CD4-positive, alpha-beta memory T cell (primary cell): ENCODE measurements at regions not wholly inside any gene's neighbourhood (a gene's known extent, or its start where the extent isn't known, plus 50 kb on each side); places are given as distances from the start of the nearest gene placed in this dataset.

Experiments
- CTCF ChIA-PET: fragments of 350-600 bp; sonication (Branson Sonifier 250); formaldehyde crosslinking; loops from one replicate; lab custom pipeline; 2021; ENCODE audit warnings: inconsistent platforms; ENCODE audit not compliant: partially characterized antibody; lab: Charles Lee
- POLR2A ChIA-PET: fragments of 350-600 bp; sonication (Branson Sonifier 250); formaldehyde crosslinking; loops from one replicate; lab custom pipeline; 2021; ENCODE audit not compliant: partially characterized antibody; lab: Charles Lee
- DNase-seq, 5 donors: peaks; one replicate each; pipeline versions ENCODE4 v3.0.0 to v3.0.0-alpha.2; 2020 to 2022; ENCODE audit warnings: mixed read lengths in 1 of 5
- H3K27ac ChIP-seq: one replicate; pipeline ENCODE4 v1.7.0; 2013; ENCODE audit warnings: low read depth, low read length
- H3K27me3 ChIP-seq: 2 replicates; pipeline ENCODE4 v1.7.0; 2013; ENCODE audit warnings: mild to moderate bottlenecking, low read length, moderate library complexity; ENCODE audit not compliant: insufficient read depth
- H3K36me3 ChIP-seq: 2 replicates; pipeline ENCODE4 v1.7.0; 2013; ENCODE audit warnings: mild to moderate bottlenecking, low read length, moderate library complexity; ENCODE audit not compliant: insufficient read depth
- H3K4me1 ChIP-seq: 2 replicates; pipeline ENCODE4 v1.7.0; 2013; ENCODE audit warnings: mild to moderate bottlenecking, low read length, moderate library complexity; ENCODE audit not compliant: insufficient read depth
- H3K4me3 ChIP-seq, 2 donors: one replicate each; pipeline ENCODE4 v1.7.0; 2013; ENCODE audit warnings: low read length in 2 of 2, mild to moderate bottlenecking in 1 of 2
- H3K9me3 ChIP-seq, 2 donors: one replicate each; pipeline ENCODE4 v1.7.0; 2013; ENCODE audit warnings: low read length in 2 of 2, control low read depth in 1 of 2; ENCODE audit not compliant: control insufficient read depth in 1 of 2
- H3K27ac Mint-ChIP-seq, 7 donors: one replicate each; pipeline ENCODE4 v1.8.0; 2020 to 2021; ENCODE audit warnings: mixed read lengths in 7 of 7, mild to moderate bottlenecking in 6 of 7, inconsistent platforms in 3 of 7, moderate library complexity in 3 of 7
- H3K27me3 Mint-ChIP-seq, 2 donors: one replicate each; pipeline ENCODE4 v1.8.0; 2020 to 2021; ENCODE audit warnings: mixed read lengths in 2 of 2
- H3K36me3 Mint-ChIP-seq, 2 donors: one replicate each; pipeline ENCODE4 v1.8.0; 2020 to 2021; ENCODE audit warnings: mixed read lengths in 2 of 2, inconsistent platforms in 1 of 2, mild to moderate bottlenecking in 1 of 2
- H3K4me1 Mint-ChIP-seq, 4 donors: one replicate each; pipeline ENCODE4 v1.8.0; 2020 to 2021; ENCODE audit warnings: mixed read lengths in 4 of 4, mild to moderate bottlenecking in 1 of 4
- H3K4me3 Mint-ChIP-seq, 8 donors: one replicate each; pipeline ENCODE4 v1.8.0; 2020 to 2021; ENCODE audit warnings: mixed read lengths in 8 of 8, mild to moderate bottlenecking in 7 of 8, moderate library complexity in 6 of 8, inconsistent platforms in 3 of 8
- H3K9me3 Mint-ChIP-seq, 8 donors: one replicate each; pipeline ENCODE4 v1.8.0; 2020 to 2021; ENCODE audit warnings: mixed read lengths in 8 of 8, mild to moderate bottlenecking in 5 of 8, inconsistent platforms in 3 of 8, moderate library complexity in 1 of 8
- intact Hi-C: fragments of 100-400 bp; cut with micrococcal nuclease; formaldehyde crosslinking; loops from one replicate; pipeline ENCODE4 v1.15.1; 2023

GRCh38 chr7:34371922-34372321 is 286.1 kb upstream of the NPSR1 start:
- peaks cover 0 to 4% (median 2%) of the 10 kb centered on the region in 8 donors for H3K9me3 Mint-ChIP-seq
- POLR2A ChIA-PET = no interaction called here
- CTCF ChIA-PET = no interaction called here
- no peak overlapping the region for H3K27ac Mint-ChIP-seq
- Histone ChIP-seq H3K4me1 (no peaks in the 10 kb centered on the region), H3K36me3 (no peaks in the 10 kb centered on the region), H3K4me3 (no peak overlapping the region), H3K9me3 (no peaks in the 10 kb centered on the region), H3K27me3 (no peaks in the 10 kb centered on the region), H3K27ac (no peak overlapping the region)
- intact Hi-C loops = no loop called here
- no peaks in the 10 kb centered on the region for H3K4me1 Mint-ChIP-seq
- H3K4me3 Mint-ChIP-seq = no peak overlapping the region
- no peaks in the 10 kb centered on the region for H3K27me3 Mint-ChIP-seq
- no peak for DNase-seq
- H3K36me3 Mint-ChIP-seq = no peaks in the 10 kb centered on the region

- Histone ChIP-seq H3K36me3 (no peaks in the 10 kb centered on the region), H3K9me3 (no peaks in the 10 kb centered on the region), H3K27me3 (no peaks in the 10 kb centered on the region), H3K4me3 (no peak overlapping the region), H3K27ac (no peak overlapping the region), H3K4me1 (no peaks in the 10 kb centered on the region)
- DNase-seq = no peak
- Mint-ChIP-seq H3K27ac (no peak overlapping the region), H3K36me3 (no peaks in the 10 kb centered on the region), H3K4me1 (no peaks in the 10 kb centered on the region), H3K4me3 (no peak overlapping the region), H3K27me3 (no peaks in the 10 kb centered on the region), H3K9me3 (peaks cover 0 to 5% (median 3%) of the 10 kb centered on the region in 8 donors)
- POLR2A ChIA-PET = no interaction called here
- intact Hi-C loops = no loop called here
- CTCF ChIA-PET = no interaction called here
These were observed 284.1 kb upstream of the NPSR1 start for GRCh38 chr7:34373940-34374339.

DNA sequence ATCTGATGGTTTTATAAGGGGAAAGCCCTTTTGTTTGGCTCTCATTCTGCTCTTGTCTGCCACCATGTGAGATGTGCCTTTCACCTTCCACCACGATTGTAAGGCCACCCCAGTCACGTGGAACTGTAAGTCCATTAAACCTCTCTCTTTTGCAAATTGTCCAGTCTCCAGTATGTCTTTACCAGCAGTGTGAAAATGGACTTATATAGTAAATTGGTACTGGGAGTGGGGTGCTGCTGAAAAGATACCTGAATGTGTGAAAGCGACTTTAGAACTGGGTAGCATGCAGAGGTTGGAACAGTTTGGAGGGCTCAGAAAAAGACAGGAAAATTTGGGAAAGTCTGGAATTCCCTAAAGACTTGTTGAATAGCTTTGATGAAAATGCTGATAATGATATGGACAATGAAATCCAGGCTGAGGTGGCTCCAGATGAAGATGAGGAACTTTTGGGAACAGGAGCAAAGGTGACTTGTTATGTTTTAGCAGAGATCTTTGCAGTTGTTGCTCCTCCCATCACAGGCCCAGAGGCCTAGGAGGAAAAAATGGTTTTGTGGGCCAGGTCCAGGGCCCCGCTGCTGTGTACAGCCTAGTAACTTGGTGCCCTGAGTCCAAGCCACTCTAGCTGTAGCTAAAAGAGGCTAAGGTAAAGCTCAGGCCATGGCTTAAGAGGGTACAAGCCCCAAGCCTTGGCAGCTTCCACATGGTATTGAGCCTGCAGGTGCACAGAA is 275.7 kb upstream of the NPSR1 start:
- CTCF ChIA-PET = no interaction called here
- Histone ChIP-seq H3K4me1 (no peaks in the 10 kb centered on the region), H3K27me3 (no peaks in the 10 kb centered on the region), H3K27ac (no peak overlapping the region), H3K36me3 (no peaks in the 10 kb centered on the region), H3K4me3 (no peak overlapping the region), H3K9me3 (no peaks in the 10 kb centered on the region)
- Mint-ChIP-seq H3K4me1 (no peaks in the 10 kb centered on the region), H3K9me3 (peaks cover 2 to 23% (median 11%) of the 10 kb centered on the region in 8 donors), H3K36me3 (no peaks in the 10 kb centered on the region), H3K4me3 (no peak overlapping the region), H3K27ac (no peak overlapping the region), H3K27me3 (no peaks in the 10 kb centered on the region)
- intact Hi-C loops = no loop called here
- DNase-seq = no peak
- POLR2A ChIA-PET = no interaction called here

DNA sequence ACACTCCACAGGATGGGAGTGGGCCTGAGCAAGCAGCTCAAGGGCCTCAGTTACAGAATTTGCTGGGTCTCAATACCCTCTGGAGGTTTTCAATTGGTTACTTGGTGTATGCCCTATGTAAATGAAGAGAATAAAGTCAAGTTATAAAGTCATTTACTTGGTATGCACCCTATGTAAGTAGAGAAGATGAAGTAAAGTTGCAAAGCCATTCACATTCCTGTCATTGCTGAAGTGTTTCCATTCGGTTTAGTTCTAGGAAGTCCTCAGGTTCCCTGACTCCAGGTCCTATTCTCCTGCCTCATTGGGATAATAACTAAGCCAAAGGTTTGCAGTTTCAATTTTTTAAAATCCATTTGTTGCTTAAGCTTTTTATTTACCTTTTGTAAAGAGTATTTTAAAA is 272.6 kb upstream of the NPSR1 start:
- no peak overlapping the region for H3K4me3 Mint-ChIP-seq
- no peak overlapping the region for H3K4me3 ChIP-seq
- H3K36me3 Mint-ChIP-seq = no peaks in the 10 kb centered on the region
- no peak overlapping the region for H3K27ac Mint-ChIP-seq
- no peaks in the 10 kb centered on the region for H3K36me3 ChIP-seq
- no peaks in the 10 kb centered on the region for H3K4me1 ChIP-seq
- CTCF ChIA-PET = no interaction called here
- intact Hi-C loops = no loop called here
- no peaks in the 10 kb centered on the region for H3K27me3 ChIP-seq
- H3K27me3 Mint-ChIP-seq = no peaks in the 10 kb centered on the region
- no peak for DNase-seq
- H3K4me1 Mint-ChIP-seq = no peaks in the 10 kb centered on the region
- no peak overlapping the region for H3K27ac ChIP-seq
- POLR2A ChIA-PET = no interaction called here
- H3K9me3 Mint-ChIP-seq = peaks cover 2 to 23% (median 11%) of the 10 kb centered on the region in 8 donors
- H3K9me3 ChIP-seq = no peaks in the 10 kb centered on the region

- no peak overlapping the region for H3K4me3 Mint-ChIP-seq
- intact Hi-C loops = no loop called here
- H3K4me1 ChIP-seq = no peaks in the 10 kb centered on the region
These were observed 268.5 kb upstream of the NPSR1 start for GRCh38 chr7:34389332-34390078.

DNA sequence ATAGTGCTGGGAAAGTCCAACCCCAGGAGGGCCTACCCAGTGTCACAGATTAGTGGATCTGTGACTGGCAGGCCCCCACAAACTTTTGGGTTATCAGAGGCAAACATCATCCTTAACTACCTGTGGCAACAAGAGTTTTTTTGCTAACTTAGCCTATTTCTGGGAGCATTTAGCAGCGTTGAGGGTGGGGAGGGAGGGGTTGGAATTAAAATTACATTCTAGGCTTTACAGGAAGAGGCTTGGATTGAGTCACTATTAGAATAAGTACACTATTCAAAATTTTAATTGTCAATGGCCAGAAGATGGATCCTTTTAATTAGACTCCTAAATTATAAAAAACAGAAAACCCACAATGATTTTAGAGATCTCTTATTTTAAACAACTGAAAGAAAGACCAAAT is 267.9 kb upstream of the NPSR1 start:
- Mint-ChIP-seq H3K27me3 (no peaks in the 10 kb centered on the region), H3K4me1 (no peaks in the 10 kb centered on the region), H3K4me3 (no peak overlapping the region), H3K9me3 (peaks cover 0 to 8% (median under 1%) of the 10 kb centered on the region in 8 donors), H3K36me3 (no peaks in the 10 kb centered on the region), H3K27ac (no peak overlapping the region)
- Histone ChIP-seq H3K4me3 (no peak overlapping the region), H3K4me1 (no peaks in the 10 kb centered on the region), H3K27me3 (no peaks in the 10 kb centered on the region), H3K36me3 (no peaks in the 10 kb centered on the region), H3K27ac (no peak overlapping the region), H3K9me3 (no peaks in the 10 kb centered on the region)
- CTCF ChIA-PET = no interaction called here
- POLR2A ChIA-PET = no interaction called here
- intact Hi-C loops = no loop called here
- no peak for DNase-seq

More at GRCh38 chr7:34389332-34390078, 268.5 kb upstream of the NPSR1 start:
- Histone ChIP-seq H3K27ac (no peak overlapping the region), H3K4me3 (no peak overlapping the region), H3K27me3 (no peaks in the 10 kb centered on the region), H3K36me3 (no peaks in the 10 kb centered on the region), H3K9me3 (no peaks in the 10 kb centered on the region)
- POLR2A ChIA-PET = no interaction called here
- Mint-ChIP-seq H3K9me3 (peaks cover 0 to 8% (median under 1%) of the 10 kb centered on the region in 8 donors), H3K36me3 (no peaks in the 10 kb centered on the region), H3K4me1 (no peaks in the 10 kb centered on the region), H3K27ac (no peak overlapping the region), H3K27me3 (no peaks in the 10 kb centered on the region)
- no peak for DNase-seq
- CTCF ChIA-PET = no interaction called here

GRCh38 chr7:34392972-34393371 is 265.0 kb upstream of the NPSR1 start:
- Mint-ChIP-seq H3K4me1 (no peaks in the 10 kb centered on the region), H3K27ac (no peak overlapping the region)
- CTCF ChIA-PET = no interaction called here

More at GRCh38 chr7:34392972-34393371, 265.0 kb upstream of the NPSR1 start:
- no peak for DNase-seq
- Histone ChIP-seq H3K27ac (no peak overlapping the region), H3K4me3 (no peak overlapping the region), H3K9me3 (no peaks in the 10 kb centered on the region), H3K36me3 (no peaks in the 10 kb centered on the region), H3K27me3 (no peaks in the 10 kb centered on the region), H3K4me1 (no peaks in the 10 kb centered on the region)
- H3K9me3 Mint-ChIP-seq = peaks cover 0 to 12% (median 0%) of the 10 kb centered on the region in 8 donors
- H3K36me3 Mint-ChIP-seq = no peaks in the 10 kb centered on the region
- no peak overlapping the region for H3K4me3 Mint-ChIP-seq
- POLR2A ChIA-PET = no interaction called here
- intact Hi-C loops = no loop called here
- H3K27me3 Mint-ChIP-seq = no peaks in the 10 kb centered on the region
